Adrenal gland (tissue), 9 donors: ENCODE measurements at regions not wholly inside any gene's neighbourhood (a gene's known extent, or its start where the extent isn't known, plus 50 kb on each side); places are given as distances from the start of the nearest gene placed in this dataset.

Experiments used
- DNase-seq, 7 donors: peaks; one replicate each; pipeline ENCODE4 v3.0.0-alpha.2; 2019 to 2020
- H3K27ac ChIP-seq, 5 donors: fragments of 200-600 bp; sonication (generic) in 4 of 5; 1 replicate in 3 of 5; 2 replicates in 2 of 5; pipeline versions ENCODE4 v1.5.1 to v1.8.0; 2016 to 2020; ENCODE audit warnings: mild to moderate bottlenecking in 1 of 5
- H3K27me3 ChIP-seq: fragments of 200-600 bp; 2 replicates; pipeline ENCODE4 v1.8.0; 2021
- H3K36me3 ChIP-seq, 2 donors: fragments of 200-600 bp; replicated peaks in 1 of 2; 1 replicate in 1 of 2; 2 replicates in 1 of 2; pipeline versions ENCODE4 v1.5.1 to v1.8.0; 2018 to 2022
- H3K4me1 ChIP-seq, 2 donors: fragments of 200-600 bp; replicated peaks in 1 of 2; 1 replicate in 1 of 2; 2 replicates in 1 of 2; pipeline versions ENCODE4 v1.5.1 to v1.8.0; 2018 to 2021
- H3K4me3 ChIP-seq, 4 donors: fragments of 200-600 bp; sonication (generic) in 3 of 4; one replicate each; pipeline ENCODE4 v1.5.1; 2016 to 2018
- H3K9me3 ChIP-seq, 3 donors: fragments of 200-600 bp; sonication (generic) in 1 of 3; replicated peaks in 1 of 3; 1 replicate in 2 of 3; 2 replicates in 1 of 3; pipeline versions ENCODE4 v1.5.1 to v1.8.0; 2016 to 2021
- CTCF ChIP-seq, 6 experiments: fragments of 450-650 bp in 4 of 6; fragments of 200-600 bp in 2 of 6; sonication (generic) in 1 of 6; IDR thresholded peaks; 1 replicate in 5 of 6; 2 replicates in 1 of 6; pipeline versions ENCODE4 v1.5.1 to v1.8.0; 2016 to 2021; ENCODE audit warnings: antibody characterized with exemption in 6 of 6, mild to moderate bottlenecking in 2 of 6, moderate library complexity in 1 of 6
- POLR2A ChIP-seq, 2 donors: fragments of 450-650 bp; IDR thresholded peaks; one replicate each; pipeline ENCODE4 v1.6.1; 2017; ENCODE audit warnings: antibody characterized with exemption in 2 of 2, mild to moderate bottlenecking in 2 of 2, moderate library complexity in 1 of 2
- WGBS, 4 donors: extraction: QIAGEN DNeasy Blood & Tissue Kit in 2 of 4; methylation state at CpG; one replicate each; pipeline versions ENCODE4 v1.1.5 to v1.1.7; 2013 to 2017; 5-methylcytosine and 5-hydroxymethylcytosine counted together
- intact Hi-C, 2 donors: fragments of 100-400 bp; cut with DNase I; formaldehyde crosslinking; loops; one replicate each; pipeline versions ENCODE4 v1.14.1 to v1.15.0; 2022 to 2023
- donor health status: healthy with polysubstance abuse.
- donor health status: Bipolar disorder and iron deficiency.
- donor health status: DM: yes; HTN: yes; CAD: no.
- donor health status: DM: no; HTN: no; CAD: no.
- donor health status: DM: no; HTN: no; CAD: no.

DNA sequence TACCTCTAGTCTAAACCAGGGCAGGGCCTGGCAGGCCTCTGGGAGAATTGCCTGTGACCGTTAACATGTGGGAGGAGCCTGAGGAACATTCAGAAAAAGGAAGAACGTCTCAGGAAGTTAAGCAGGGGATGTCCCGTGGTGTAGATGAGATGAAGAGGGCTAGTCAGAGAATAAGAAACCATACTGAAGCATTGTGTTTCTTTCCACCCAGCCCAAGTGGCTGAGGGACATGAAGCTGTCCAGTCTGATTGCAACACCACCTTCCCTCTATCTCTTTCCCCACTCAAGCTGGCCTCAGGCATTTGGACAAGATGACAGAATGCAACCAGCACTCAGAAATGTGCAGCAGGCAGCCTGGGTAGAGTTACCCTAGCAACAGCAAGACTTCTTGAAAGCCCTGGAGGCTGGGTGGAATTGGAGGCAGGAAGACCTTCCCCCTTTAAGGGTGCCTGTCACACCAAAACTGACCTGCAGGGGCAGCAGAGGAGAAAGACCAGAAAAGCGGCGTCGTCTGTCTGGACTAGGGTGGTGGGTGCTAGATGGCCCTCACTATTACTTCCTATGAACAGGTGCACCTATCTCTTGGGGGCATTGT, 186.1 kb downstream of the UNC5CL start:
- no peaks in the 10 kb centered on the region for H3K27me3 ChIP-seq
- WGBS, 4 donors, result 38 to 65% (median 46%) methylated on average over 6 of the region's 6 CpGs
- no peak for DNase-seq
- no peaks in the 10 kb centered on the region for H3K9me3 ChIP-seq
- H3K4me3 ChIP-seq, result no peak overlapping the region
- intact Hi-C loops, result no loop called here
- TF ChIP-seq POLR2A (IDR thresholded peaks at IDR 0.05) (no peak), CTCF (IDR thresholded peaks at IDR 0.05) (peak in 2 of 6 experiments; percentile 17 to 22)
- H3K36me3 ChIP-seq, result no peaks in the 10 kb centered on the region
- H3K4me1 ChIP-seq, result no peaks in the 10 kb centered on the region
- no peak overlapping the region for H3K27ac ChIP-seq

DNA sequence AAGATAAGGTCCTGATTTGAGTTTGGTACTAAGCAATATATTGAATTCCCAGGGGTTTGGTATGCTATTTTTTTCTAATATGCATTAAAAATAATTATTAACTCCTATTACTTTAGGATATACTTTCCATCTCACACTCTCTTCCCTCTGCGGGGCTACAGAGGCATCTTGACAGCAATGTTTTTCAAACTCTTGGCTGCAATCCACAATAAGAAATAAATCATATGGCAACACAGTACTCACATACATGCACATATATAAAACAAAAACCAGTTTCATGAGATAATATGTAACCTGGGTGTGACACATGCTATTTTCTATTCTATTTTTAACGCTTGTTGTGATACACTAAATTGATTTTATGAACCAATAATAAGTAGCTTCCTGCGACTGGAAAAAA, 189.5 kb downstream of the UNC5CL start:
- no peaks in the 10 kb centered on the region for H3K27me3 ChIP-seq
- H3K27ac ChIP-seq, result no peak overlapping the region
- no peaks in the 10 kb centered on the region for H3K36me3 ChIP-seq
- no peaks in the 10 kb centered on the region for H3K9me3 ChIP-seq
- TF ChIP-seq CTCF (IDR thresholded peaks at IDR 0.05) (no peak), POLR2A (IDR thresholded peaks at IDR 0.05) (no peak)
- no peak for DNase-seq
- no peak overlapping the region for H3K4me3 ChIP-seq
- H3K4me1 ChIP-seq, result no peaks in the 10 kb centered on the region
- WGBS, 4 donors, result 69 to 78% (median 74%) methylated on average over 3 of the region's 3 CpGs
- intact Hi-C loops, result no loop called here

DNA sequence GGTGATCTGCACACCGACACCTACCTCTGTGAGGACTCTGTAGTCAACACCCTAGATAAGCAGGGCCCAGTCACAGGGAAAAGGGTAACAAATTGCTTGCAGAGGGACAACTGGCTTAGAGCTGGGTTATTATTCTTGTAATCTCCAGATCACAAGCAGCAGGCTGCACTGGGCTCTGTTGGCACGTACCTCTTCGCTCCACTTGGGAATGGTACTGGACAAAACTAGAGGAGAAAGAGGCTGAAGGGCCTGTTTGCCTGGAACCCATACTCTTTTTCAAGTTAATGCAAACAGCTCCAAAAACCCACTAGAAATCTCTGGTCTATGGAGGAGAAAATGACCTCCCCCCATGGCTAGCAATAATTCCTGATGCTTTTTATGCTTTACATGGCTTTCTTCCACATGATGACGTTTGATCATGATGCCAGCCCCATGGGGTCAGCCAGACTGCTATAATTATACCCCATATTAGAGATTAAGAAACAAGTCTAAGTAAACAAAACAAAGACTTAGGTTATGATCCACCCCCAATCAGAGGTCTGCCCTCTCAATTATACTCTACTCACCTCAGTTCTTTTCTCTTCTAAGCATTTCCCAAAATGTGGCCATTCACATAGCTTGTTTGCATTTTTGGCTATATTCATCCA, 190.0 kb downstream of the UNC5CL start:
- intact Hi-C loops, result no loop called here
- Histone ChIP-seq H3K4me3 (no peak overlapping the region), H3K36me3 (no peaks in the 10 kb centered on the region), H3K27ac (no peak overlapping the region), H3K27me3 (no peaks in the 10 kb centered on the region), H3K9me3 (no peaks in the 10 kb centered on the region), H3K4me1 (no peaks in the 10 kb centered on the region)
- 63 to 79% (median 71%) methylated on average over 4 of the region's 4 CpGs for WGBS, 4 donors
- DNase-seq, result no peak
- TF ChIP-seq POLR2A (IDR thresholded peaks at IDR 0.05), result no peak
- no peak for TF ChIP-seq CTCF (IDR thresholded peaks at IDR 0.05)

- H3K27ac ChIP-seq, result no peak overlapping the region
- H3K36me3 ChIP-seq, result no peaks in the 10 kb centered on the region
- TF ChIP-seq CTCF (IDR thresholded peaks at IDR 0.05), result no peak
- no peak for TF ChIP-seq POLR2A (IDR thresholded peaks at IDR 0.05)
- intact Hi-C loops, result no loop called here
- no peak for DNase-seq
- H3K9me3 ChIP-seq, result no peaks in the 10 kb centered on the region
- no peaks in the 10 kb centered on the region for H3K4me1 ChIP-seq
- H3K4me3 ChIP-seq, result no peak overlapping the region
- no peaks in the 10 kb centered on the region for H3K27me3 ChIP-seq
- 69 to 87% (median 85%) methylated on average over 5 of the region's 5 CpGs for WGBS, 4 donors
Measured at GRCh38 chr6:40848038-40848437, 191.0 kb downstream of the UNC5CL start.
